Parathyroid adenoma (tissue), 2 donors: ENCODE measurements at regions not wholly inside any gene's neighbourhood (a gene's known extent, or its start where the extent isn't known, plus 50 kb on each side); places are given as distances from the start of the nearest gene placed in this dataset.
A peak's percentile ranks its signal among the peaks of the same experiment; 100 is the strongest.

Source experiments
- H2AFZ ChIP-seq: fragments of 300-600 bp; sonication (generic); one replicate; pipeline ENCODE4 v1.7.0; 2017; ENCODE audit warnings: antibody characterized with exemption, mild to moderate bottlenecking
- H3K27ac ChIP-seq: fragments of 300-600 bp; sonication (generic); one replicate; pipeline ENCODE4 v1.7.0; 2017
- H3K27me3 ChIP-seq: fragments of 300-600 bp; sonication (generic); one replicate; pipeline ENCODE4 v1.7.0; 2017; ENCODE audit warnings: low read length; ENCODE audit not compliant: control insufficient read depth, insufficient read depth
- H3K36me3 ChIP-seq: fragments of 300-600 bp; sonication (generic); one replicate; pipeline ENCODE4 v1.7.0; 2017; ENCODE audit warnings: low read length; ENCODE audit not compliant: control insufficient read depth, insufficient read depth
- H3K4me1 ChIP-seq: fragments of 300-600 bp; sonication (generic); one replicate; pipeline ENCODE4 v1.7.0; 2017; ENCODE audit warnings: control low read depth
- H3K4me2 ChIP-seq: fragments of 300-600 bp; sonication (generic); one replicate; pipeline ENCODE4 v1.7.0; 2017; ENCODE audit warnings: low read length
- H3K4me3 ChIP-seq: fragments of 300-600 bp; sonication (generic); one replicate; pipeline ENCODE4 v1.7.0; 2017; ENCODE audit warnings: low read depth, low read length
- H3K79me2 ChIP-seq: fragments of 300-600 bp; sonication (generic); one replicate; pipeline ENCODE4 v1.7.0; 2017; ENCODE audit warnings: control low read depth
- H3K9ac ChIP-seq: fragments of 300-600 bp; sonication (generic); one replicate; pipeline ENCODE4 v1.7.0; 2017; ENCODE audit warnings: mild to moderate bottlenecking
- H3K9me3 ChIP-seq: fragments of 300-600 bp; sonication (generic); one replicate; pipeline ENCODE4 v1.7.0; 2017; ENCODE audit warnings: low read length; ENCODE audit not compliant: control insufficient read depth
- CTCF ChIP-seq: fragments of 300-600 bp; sonication (generic); IDR thresholded peaks from one replicate; pipeline ENCODE4 v1.7.0; 2017; ENCODE audit warnings: antibody characterized with exemption, mild to moderate bottlenecking
- donor health status: primary hyperparathyroidism.

- H3K4me1 ChIP-seq, result no peaks in the 10 kb centered on the region
- H3K4me2 ChIP-seq, result no peak overlapping the region
- no peak overlapping the region for H2AFZ ChIP-seq
- no peak for TF ChIP-seq CTCF
- no peaks in the 10 kb centered on the region for H3K36me3 ChIP-seq
- H3K4me3 ChIP-seq, result no peak overlapping the region
- no peak overlapping the region for H3K9ac ChIP-seq
- H3K27me3 ChIP-seq, result no peaks in the 10 kb centered on the region
- H3K9me3 ChIP-seq, result no peaks in the 10 kb centered on the region
- no peak overlapping the region for H3K27ac ChIP-seq
- H3K79me2 ChIP-seq, result no peaks in the 10 kb centered on the region
These were observed 403.7 kb downstream of the CDH26 start for GRCh38 chr20:60361761-60362395.

GRCh38 chr20:60362531-60362930, 404.3 kb downstream of the CDH26 start:
- Histone ChIP-seq H3K27ac (no peak overlapping the region), H3K4me2 (no peak overlapping the region), H3K4me3 (no peak overlapping the region), H3K9me3 (no peaks in the 10 kb centered on the region), H3K79me2 (no peaks in the 10 kb centered on the region), H3K4me1 (no peaks in the 10 kb centered on the region), H3K27me3 (no peaks in the 10 kb centered on the region), H3K36me3 (no peaks in the 10 kb centered on the region), H2AFZ (no peak overlapping the region), H3K9ac (no peak overlapping the region)
- TF ChIP-seq CTCF, result no peak

GRCh38 chr20:60363698-60364097, 405.5 kb downstream of the CDH26 start:
- no peak overlapping the region for H2AFZ ChIP-seq
- no peaks in the 10 kb centered on the region for H3K9me3 ChIP-seq
- no peaks in the 10 kb centered on the region for H3K79me2 ChIP-seq
- H3K27ac ChIP-seq, result no peak overlapping the region
- H3K4me3 ChIP-seq, result no peak overlapping the region
- no peaks in the 10 kb centered on the region for H3K4me1 ChIP-seq
- no peak for TF ChIP-seq CTCF
- H3K36me3 ChIP-seq, result no peaks in the 10 kb centered on the region
- no peak overlapping the region for H3K9ac ChIP-seq
- no peaks in the 10 kb centered on the region for H3K27me3 ChIP-seq
- no peak overlapping the region for H3K4me2 ChIP-seq

GRCh38 chr20:60365064-60365666, 406.9 kb downstream of the CDH26 start:
- H3K4me2 ChIP-seq, result no peak overlapping the region
- no peaks in the 10 kb centered on the region for H3K36me3 ChIP-seq
- no peaks in the 10 kb centered on the region for H3K9me3 ChIP-seq
- peaks cover 2% of the 10 kb centered on the region for H3K79me2 ChIP-seq
- H2AFZ ChIP-seq, result no peak overlapping the region
- H3K27me3 ChIP-seq, result no peaks in the 10 kb centered on the region
- H3K9ac ChIP-seq, result no peak overlapping the region
- no peak overlapping the region for H3K4me3 ChIP-seq
- TF ChIP-seq CTCF, result peak; percentile 36
- H3K27ac ChIP-seq, result no peak overlapping the region
- H3K4me1 ChIP-seq, result no peaks in the 10 kb centered on the region

- Histone ChIP-seq H3K9ac (no peak overlapping the region), H3K79me2 (peaks cover 2% of the 10 kb centered on the region), H2AFZ (no peak overlapping the region), H3K27ac (no peak overlapping the region), H3K4me3 (no peak overlapping the region), H3K27me3 (no peaks in the 10 kb centered on the region), H3K4me2 (no peak overlapping the region), H3K36me3 (no peaks in the 10 kb centered on the region), H3K4me1 (no peaks in the 10 kb centered on the region), H3K9me3 (no peaks in the 10 kb centered on the region)
- no peak for TF ChIP-seq CTCF
These were observed 407.7 kb downstream of the CDH26 start for GRCh38 chr20:60365882-60366281.
